ENCODE measurements at regions not wholly inside any gene's neighbourhood (a gene's known extent, or its start where the extent isn't known, plus 50 kb on each side); places are given as distances from the start of the nearest gene placed in this dataset.

GRCh38 chr2:221203856-221204255 is 368.2 kb downstream of the EPHA4 start:
- in situ Hi-C loops (cut with MboI; ENCODE audit: low sequenced_read_pairs) = no loop called here

GRCh38 chr2:221204699-221205098 is 367.4 kb downstream of the EPHA4 start:
- in situ Hi-C loops (cut with MboI; ENCODE audit: low sequenced_read_pairs) = no loop called here

- in situ Hi-C loops (cut with MboI; ENCODE audit: low sequenced_read_pairs) = no loop called here
Observed at GRCh38 chr2:221205103-221205673, 366.9 kb downstream of the EPHA4 start.

GRCh38 chr2:221210686-221211085 is 361.4 kb downstream of the EPHA4 start:
- in situ Hi-C loops (cut with MboI; ENCODE audit: low sequenced_read_pairs) = no loop called here

- in situ Hi-C loops (cut with MboI; ENCODE audit: low sequenced_read_pairs) = no loop called here
Observed at GRCh38 chr2:221211653-221212052, 360.5 kb downstream of the EPHA4 start.

GRCh38 chr2:221212105-221212504 is 360.0 kb downstream of the EPHA4 start:
- in situ Hi-C loops (cut with MboI; ENCODE audit: low sequenced_read_pairs) = no loop called here

GRCh38 chr2:221215487-221215886 is 356.6 kb downstream of the EPHA4 start:
- in situ Hi-C loops (cut with MboI; ENCODE audit: low sequenced_read_pairs) = no loop called here

- in situ Hi-C loops (cut with MboI; ENCODE audit: low sequenced_read_pairs) = no loop called here
Observed at GRCh38 chr2:221216636-221217035, 355.5 kb downstream of the EPHA4 start.

GRCh38 chr2:221225752-221226151 is 346.4 kb downstream of the EPHA4 start:
- in situ Hi-C loops (cut with MboI; ENCODE audit: low sequenced_read_pairs) = no loop called here

GRCh38 chr2:221228214-221228769 is 343.8 kb downstream of the EPHA4 start:
- in situ Hi-C loops (cut with MboI; ENCODE audit: low sequenced_read_pairs) = no loop called here

GRCh38 chr2:221229099-221229498 is 343.0 kb downstream of the EPHA4 start:
- in situ Hi-C loops (cut with MboI; ENCODE audit: low sequenced_read_pairs) = no loop called here

GRCh38 chr2:221231511-221231910 is 340.6 kb downstream of the EPHA4 start:
- in situ Hi-C loops (cut with MboI; ENCODE audit: low sequenced_read_pairs) = no loop called here

GRCh38 chr2:221235941-221236340 is 336.2 kb downstream of the EPHA4 start:
- in situ Hi-C loops (cut with MboI; ENCODE audit: low sequenced_read_pairs) = no loop called here

GRCh38 chr2:221241072-221241471 is 331.0 kb downstream of the EPHA4 start:
- in situ Hi-C loops (cut with MboI; ENCODE audit: low sequenced_read_pairs) = no loop called here

GRCh38 chr2:221243771-221244170 is 328.3 kb downstream of the EPHA4 start:
- in situ Hi-C loops (cut with MboI; ENCODE audit: low sequenced_read_pairs) = no loop called here

GRCh38 chr2:221245045-221245444 is 327.1 kb downstream of the EPHA4 start:
- in situ Hi-C loops (cut with MboI; ENCODE audit: low sequenced_read_pairs) = no loop called here

- in situ Hi-C loops (cut with MboI; ENCODE audit: low sequenced_read_pairs) = no loop called here
Observed at GRCh38 chr2:221245772-221246171, 326.3 kb downstream of the EPHA4 start.

- in situ Hi-C loops (cut with MboI; ENCODE audit: low sequenced_read_pairs) = no loop called here
Observed at GRCh38 chr2:221254299-221254698, 317.8 kb downstream of the EPHA4 start.

- in situ Hi-C loops (cut with MboI; ENCODE audit: low sequenced_read_pairs) = no loop called here
Observed at GRCh38 chr2:221255862-221256261, 316.2 kb downstream of the EPHA4 start.

GRCh38 chr2:221258464-221258863 is 313.6 kb downstream of the EPHA4 start:
- in situ Hi-C loops (cut with MboI; ENCODE audit: low sequenced_read_pairs) = no loop called here

GRCh38 chr2:221262651-221263050 is 309.5 kb downstream of the EPHA4 start:
- in situ Hi-C loops (cut with MboI; ENCODE audit: low sequenced_read_pairs) = no loop called here

- in situ Hi-C loops (cut with MboI; ENCODE audit: low sequenced_read_pairs) = no loop called here
Observed at GRCh38 chr2:221263573-221263972, 308.5 kb downstream of the EPHA4 start.

GRCh38 chr2:221264318-221264717 is 307.8 kb downstream of the EPHA4 start:
- in situ Hi-C loops (cut with MboI; ENCODE audit: low sequenced_read_pairs) = no loop called here

Measured in HL-60/S4 (cell line).